Ramos (cell line): ENCODE measurements at regions not wholly inside any gene's neighbourhood (a gene's known extent, or its start where the extent isn't known, plus 50 kb on each side); places are given as distances from the start of the nearest gene placed in this dataset.
"Not testable (repeated sequence)": the region's sequence is repeated elsewhere in the genome, so short reads cannot be mapped to it uniquely, and the experiment has no call there.

ENCODE experiments used
- in situ Hi-C: fragments of 300-500 bp; cut with MboI; formaldehyde crosslinking; loops from one replicate; pipeline ENCODE4 v1.14.3; 2022; ENCODE audit warnings: low sequenced_read_pairs; ENCODE audit not compliant: unreplicated experiment

DNA sequence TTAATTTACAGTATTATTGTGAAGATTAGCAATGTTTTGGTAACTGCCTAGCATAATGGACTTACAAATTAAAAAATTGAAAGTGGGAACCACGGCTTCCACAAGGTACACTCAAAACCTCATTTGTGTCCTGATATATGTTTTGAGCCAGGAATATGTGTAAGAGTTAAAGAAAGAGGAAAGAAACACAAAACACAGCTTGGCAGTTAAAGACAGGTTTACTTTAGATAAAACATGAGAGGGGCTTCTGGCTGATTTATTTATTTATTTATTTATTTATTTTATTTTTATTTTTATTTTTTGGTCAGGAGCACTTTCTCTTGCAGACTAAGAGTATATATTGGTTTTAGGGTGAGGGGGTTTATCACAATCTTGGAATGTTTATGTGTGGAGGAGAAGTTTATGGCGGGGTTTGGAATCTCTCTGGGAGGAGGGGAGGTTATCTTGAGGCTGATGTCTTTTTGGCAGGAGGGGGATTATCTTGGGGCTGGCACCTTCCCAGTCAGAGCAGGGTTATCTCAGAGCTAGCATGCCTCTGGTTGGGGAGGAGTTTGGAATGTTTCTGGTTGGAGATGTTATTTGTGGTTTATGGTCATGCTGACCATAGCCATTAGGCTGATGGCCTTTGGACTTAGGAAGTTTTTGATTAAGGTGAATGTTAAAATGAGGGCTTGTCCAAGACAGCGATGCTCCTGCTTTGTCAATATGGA lies 436.7 kb downstream of the DAD1 start:
- in situ Hi-C loops: no loop called here

DNA sequence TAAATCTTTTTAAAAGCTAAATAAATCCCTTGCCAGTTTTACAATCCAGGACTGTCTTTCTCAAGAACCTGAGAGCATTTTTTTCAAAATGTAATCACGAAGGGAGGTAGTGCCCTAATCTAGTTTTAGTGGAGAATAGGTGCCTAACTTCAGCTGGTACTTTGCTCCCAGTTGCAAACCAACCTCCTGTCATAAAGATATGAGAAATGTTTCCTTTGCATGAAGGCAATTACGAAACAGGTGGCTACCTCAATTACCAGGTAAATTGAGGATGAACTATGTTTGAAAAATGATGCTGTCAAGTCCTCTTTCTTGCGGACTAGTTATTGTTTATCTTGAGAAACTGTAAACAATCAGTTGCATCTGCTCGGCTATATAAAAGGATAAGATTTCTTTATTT lies 437.9 kb downstream of the DAD1 start:
- in situ Hi-C loops: no loop called here

DNA sequence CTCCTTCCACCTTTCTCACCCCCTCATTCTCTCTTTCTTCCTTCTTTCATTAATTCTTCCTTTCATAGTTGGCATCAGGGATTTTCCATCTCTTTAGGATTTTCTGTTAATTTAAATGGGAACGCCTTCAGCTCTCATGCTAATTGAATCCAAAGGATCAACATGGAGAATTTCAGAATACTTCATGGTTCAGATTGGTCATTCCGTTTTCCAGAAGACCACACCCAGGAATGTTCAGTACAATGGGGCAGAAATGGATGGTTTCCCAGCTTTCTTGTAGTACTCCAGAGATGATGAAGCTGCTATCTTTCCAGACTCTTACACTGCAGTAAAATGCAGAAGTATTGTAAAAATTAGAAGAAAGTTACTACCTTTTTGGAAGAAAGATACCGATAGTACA lies 440.0 kb downstream of the DAD1 start:
- in situ Hi-C loops: no loop called here

DNA sequence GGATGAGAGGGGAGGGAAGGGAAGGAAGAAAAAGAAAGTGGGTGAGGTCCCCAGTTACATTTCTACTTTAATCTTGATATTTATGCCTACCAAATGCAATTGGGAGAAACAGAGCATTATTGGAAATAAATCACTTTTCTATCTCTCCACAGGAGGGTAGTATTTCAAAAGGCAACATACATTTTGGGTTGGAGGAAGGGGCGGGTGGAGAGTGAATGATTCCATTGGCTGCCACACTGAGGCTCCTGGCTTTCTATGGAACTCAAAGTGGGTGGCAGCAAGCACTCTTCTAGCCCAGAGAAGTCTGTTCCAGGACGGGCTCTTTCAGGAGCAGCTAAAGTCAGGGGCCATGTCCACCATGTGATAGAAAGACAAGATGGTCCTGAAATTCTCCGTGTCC lies 441.3 kb downstream of the DAD1 start:
- in situ Hi-C loops: no loop called here

GRCh38 chr14:22143363-22143762 lies 445.7 kb downstream of the DAD1 start:
- in situ Hi-C loops: no loop called here

DNA sequence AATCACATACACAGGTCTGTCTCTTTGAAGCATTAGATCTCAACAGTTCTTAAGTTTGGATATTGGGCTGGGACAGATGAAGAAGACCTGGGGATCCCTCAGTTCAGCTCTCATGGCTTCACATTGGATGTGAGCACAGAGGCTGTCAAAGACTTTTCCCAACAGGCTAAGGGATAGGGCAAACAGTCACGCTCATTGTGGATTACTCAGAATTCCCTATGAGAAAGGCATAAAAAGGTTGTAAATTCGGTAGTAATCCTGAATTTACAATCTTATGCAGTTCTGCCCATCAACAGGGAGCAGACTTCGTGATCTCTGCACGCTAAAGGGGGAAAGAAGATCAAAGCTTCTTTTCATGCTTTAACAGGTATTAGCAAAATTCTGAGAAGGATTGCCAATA lies 448.4 kb downstream of the DAD1 start:
- in situ Hi-C loops: no loop called here

DNA sequence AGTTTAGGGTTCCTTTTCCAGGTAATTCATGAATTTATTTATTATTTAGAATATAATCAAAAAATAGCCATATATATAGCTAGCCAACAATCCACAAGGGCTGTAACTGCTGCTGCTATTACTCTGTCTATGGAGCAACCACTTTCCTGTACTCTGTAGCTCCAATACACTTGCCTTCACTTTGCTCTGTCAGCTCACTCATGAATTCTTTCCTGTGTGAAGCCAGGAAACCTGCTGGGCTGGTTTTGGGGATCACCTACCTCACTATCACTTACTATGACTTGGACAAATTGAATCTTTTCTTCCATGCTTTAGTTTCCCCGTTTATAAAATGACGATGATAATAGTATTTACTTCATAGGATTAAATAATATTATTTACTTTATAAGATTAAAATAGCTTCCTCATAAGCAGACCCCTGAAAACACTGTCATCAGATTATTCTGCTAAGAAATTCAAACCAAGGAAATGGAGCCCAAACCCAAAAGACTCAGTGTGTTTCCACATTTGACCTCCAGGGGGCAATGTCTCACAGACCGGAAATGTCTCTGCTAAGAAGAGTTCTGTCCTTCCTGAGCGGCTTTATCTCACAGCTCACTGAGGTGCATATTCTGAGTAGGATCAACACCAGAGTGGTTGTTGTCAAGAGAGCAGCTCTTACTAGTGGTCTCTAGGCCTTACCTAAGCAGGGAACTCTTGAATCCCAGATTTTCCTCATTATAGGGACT lies 457.1 kb downstream of the DAD1 start:
- in situ Hi-C loops: no loop called here

DNA sequence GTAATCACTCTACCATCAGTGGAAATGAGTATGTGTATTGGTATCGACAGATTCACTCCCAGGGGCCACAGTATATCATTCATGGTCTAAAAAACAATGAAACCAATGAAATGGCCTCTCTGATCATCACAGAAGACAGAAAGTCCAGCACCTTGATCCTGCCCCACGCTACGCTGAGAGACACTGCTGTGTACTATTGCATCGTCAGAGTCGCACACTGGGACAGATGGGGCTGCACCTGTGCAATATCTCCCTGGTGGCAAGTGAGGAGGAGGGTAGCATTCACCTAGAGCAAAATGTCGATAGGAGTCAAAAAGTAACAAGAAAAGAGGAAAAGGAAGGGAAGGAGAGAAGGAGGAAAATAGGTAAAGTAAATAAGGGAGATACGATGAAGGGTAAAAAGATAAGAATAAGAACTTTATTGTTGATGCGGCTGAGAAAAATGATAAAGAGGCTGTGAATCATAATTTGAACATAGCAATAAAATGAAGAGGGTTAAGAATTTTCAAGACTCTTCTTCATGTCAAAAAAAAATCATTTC lies 450.5 kb upstream of the OR4E1 start:
- in situ Hi-C loops: no loop called here

- in situ Hi-C loops: no loop called here
These were observed 449.4 kb upstream of the OR4E1 start for GRCh38 chr14:22122829-22123560.

GRCh38 chr14:22122227-22122818 lies 448.7 kb upstream of the OR4E1 start:
- in situ Hi-C loops: no loop called here

DNA sequence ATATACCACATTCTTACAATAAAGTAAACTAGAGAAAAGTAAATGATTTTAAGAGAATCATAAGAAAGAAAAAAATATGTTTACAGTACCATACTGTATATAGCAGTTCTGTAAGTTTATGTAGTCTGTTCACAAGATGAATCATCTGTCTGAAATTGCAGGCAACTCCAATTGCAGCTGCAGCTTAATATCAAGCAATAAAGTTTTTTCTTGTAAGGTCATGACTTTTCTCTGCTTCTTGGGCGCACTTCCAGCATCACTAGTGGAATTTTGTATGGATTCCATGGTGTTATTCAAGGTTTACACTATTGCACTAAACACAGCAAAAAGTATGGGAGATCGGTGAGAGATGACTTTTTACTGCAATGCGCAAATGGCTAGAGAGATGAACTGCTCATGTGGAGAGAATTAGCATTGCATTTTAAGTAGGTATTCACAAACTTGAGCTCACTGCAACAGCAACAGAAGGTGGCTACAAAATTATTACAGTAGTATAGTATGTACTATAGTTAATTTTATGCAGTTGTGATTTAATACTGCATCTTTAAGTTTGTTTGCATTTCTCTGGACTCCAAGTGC lies 445.4 kb upstream of the OR4E1 start:
- in situ Hi-C loops: no loop called here

GRCh38 chr14:22113401-22113800 lies 439.8 kb upstream of the OR4E1 start:
- in situ Hi-C loops: no loop called here

GRCh38 chr14:22112004-22112403 lies 438.4 kb upstream of the OR4E1 start:
- in situ Hi-C loops: no loop called here

DNA sequence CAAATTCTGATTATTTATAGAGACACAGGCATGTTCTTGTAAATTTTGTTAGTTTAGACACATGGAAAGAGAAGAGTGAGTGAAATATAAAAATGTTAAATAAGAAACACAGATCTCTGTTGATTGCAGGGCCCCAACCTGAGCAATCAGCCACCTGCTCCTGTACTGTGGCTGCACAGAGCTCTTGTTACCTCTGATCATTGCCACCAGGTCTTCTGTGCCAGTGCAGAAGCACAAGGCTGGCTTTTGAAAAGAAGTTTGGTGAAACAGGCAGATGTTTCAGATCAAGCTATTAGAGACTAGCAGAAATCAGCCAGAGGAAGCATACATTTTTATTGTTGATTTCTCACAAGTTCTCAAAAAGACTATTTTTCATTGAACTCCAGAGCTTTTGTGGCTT lies 434.1 kb upstream of the OR4E1 start:
- in situ Hi-C loops: no loop called here

DNA sequence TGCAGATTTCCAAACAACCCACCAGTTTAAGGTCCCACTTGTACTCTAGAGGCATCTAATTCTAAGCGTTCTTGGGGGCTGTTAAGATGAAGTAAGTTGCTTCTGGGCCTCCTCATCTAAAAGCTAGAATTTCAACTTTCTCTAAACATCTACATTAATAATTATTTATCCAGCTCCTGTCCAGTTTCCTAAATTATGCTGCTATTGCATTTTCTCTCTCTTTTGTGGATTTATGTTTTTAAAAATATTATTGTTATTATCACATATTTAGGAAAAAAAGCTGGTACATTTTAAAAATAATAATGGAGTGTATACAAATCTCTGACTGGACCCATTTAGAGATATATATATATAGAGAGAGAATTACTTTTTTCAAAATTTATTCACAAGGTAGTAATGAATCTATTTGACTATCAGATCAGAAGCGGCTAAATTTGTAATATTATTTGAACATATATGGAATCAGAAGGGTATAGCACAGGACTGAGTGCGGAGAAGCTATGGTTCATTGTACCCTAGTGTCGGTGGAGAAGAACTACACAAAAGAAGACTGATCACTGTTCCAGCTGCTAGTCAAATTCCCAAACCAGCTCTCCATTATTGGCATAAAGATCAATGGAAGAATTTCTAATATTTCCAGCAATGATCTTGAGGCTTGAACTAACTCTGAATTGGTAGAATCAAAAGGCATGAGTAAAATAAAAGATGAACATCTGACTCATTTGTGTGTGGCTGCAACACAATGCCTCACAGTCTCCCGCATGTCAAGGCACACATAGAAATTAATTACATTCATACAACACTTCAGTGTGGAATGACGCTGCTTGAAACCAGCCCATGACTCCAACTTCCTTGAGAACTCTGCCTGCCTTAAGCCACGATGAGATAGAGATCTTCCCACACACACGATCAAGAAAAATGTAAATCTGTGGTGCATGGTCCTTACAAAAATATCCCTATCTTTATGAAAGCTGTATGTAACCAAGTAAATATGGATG lies 433.4 kb upstream of the OR4E1 start:
- in situ Hi-C loops: no loop called here

DNA sequence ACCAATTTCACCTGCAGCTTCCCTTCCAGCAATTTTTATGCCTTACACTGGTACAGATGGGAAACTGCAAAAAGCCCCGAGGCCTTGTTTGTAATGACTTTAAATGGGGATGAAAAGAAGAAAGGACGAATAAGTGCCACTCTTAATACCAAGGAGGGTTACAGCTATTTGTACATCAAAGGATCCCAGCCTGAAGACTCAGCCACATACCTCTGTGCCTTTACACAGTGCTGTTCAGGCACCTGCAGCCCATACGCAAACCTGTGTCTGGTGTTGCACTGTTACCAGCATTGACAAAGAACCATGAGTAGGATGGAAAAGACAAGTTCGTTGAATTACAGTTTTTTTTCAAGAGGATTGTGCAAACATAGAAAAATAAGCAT lies 432.0 kb upstream of the OR4E1 start:
- in situ Hi-C loops: no loop called here

- in situ Hi-C loops: no loop called here
These were observed 431.5 kb upstream of the OR4E1 start for GRCh38 chr14:22105006-22105623.

DNA sequence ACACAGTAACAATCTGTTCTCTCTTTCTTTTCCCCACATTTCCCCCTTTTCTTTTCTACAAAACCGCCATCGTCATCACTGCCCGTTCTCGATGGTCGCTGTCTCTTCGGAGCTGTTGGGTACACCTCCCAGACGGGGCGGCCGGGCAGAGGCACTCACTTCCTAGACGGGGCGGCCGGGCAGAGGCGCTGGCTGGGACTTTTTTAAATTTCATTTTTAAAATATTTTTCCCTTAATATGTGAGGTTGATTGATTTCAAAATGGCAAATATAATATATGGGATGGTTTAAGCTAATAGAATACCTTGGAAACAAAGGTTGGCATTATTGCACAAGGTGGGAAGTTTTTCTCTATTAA lies 427.1 kb upstream of the OR4E1 start:
- in situ Hi-C loops: not testable (repeated sequence)
